IPS-20b (cell line): ENCODE measurements at regions not wholly inside any gene's neighbourhood (a gene's known extent, or its start where the extent isn't known, plus 50 kb on each side); places are given as distances from the start of the nearest gene placed in this dataset.

Experiments used
- H3K27ac ChIP-seq: one replicate; pipeline ENCODE4 v1.5.1; 2013; ENCODE audit warnings: low read length
- H3K27me3 ChIP-seq: 2 replicates; pipeline ENCODE4 v1.6.1; 2013; ENCODE audit warnings: mild to moderate bottlenecking, low read length, inconsistent platforms; ENCODE audit not compliant: insufficient read depth
- H3K36me3 ChIP-seq: 2 replicates; pipeline ENCODE4 v1.6.1; 2013; ENCODE audit warnings: low read depth, mild to moderate bottlenecking, inconsistent platforms, low read length, moderate library complexity; ENCODE audit not compliant: insufficient read depth
- H3K4me1 ChIP-seq: 2 replicates; pipeline ENCODE4 v1.6.1; 2013; ENCODE audit warnings: mild to moderate bottlenecking, control low read depth, inconsistent platforms, low read length, moderate library complexity; ENCODE audit not compliant: insufficient read depth
- H3K4me3 ChIP-seq: 2 replicates; pipeline ENCODE4 v1.5.1; 2013; ENCODE audit warnings: mild to moderate bottlenecking, low read length, inconsistent platforms
- H3K9ac ChIP-seq: 2 replicates; pipeline ENCODE4 v1.6.1; 2013; ENCODE audit warnings: low read depth, mild to moderate bottlenecking, inconsistent platforms, low read length, moderate library complexity
- H3K9me3 ChIP-seq: 2 replicates; pipeline ENCODE4 v1.6.1; 2013; ENCODE audit warnings: mild to moderate bottlenecking, low read depth, low read length, inconsistent platforms; ENCODE audit not compliant: insufficient read depth

DNA sequence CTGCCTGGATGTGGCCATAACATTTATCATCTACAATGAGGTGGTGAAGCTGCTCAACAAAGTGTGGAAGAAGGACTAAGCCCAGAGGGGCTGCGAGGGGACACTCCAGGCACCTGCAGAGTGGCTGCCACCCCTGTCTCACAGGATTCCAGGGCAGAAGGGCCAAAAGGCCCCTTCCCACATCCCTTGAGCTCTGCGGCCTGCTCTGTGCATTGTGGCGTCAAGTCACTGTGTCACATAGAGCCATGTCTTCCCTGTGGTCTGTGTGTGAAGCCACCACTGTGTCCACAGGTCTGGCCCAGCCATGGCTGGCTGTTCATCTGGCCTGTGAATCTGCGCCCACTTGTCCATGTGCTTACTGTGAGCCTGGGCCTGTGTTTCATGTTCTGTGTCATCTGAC lies 1714.6 kb downstream of the TP53TG3F start:
- no peak overlapping the region for H3K9ac ChIP-seq
- no peak overlapping the region for H3K4me3 ChIP-seq
- no peak overlapping the region for H3K27ac ChIP-seq
- peaks cover 72% of the 10 kb centered on the region for H3K9me3 ChIP-seq
- H3K36me3 ChIP-seq = no peaks in the 10 kb centered on the region
- no peaks in the 10 kb centered on the region for H3K4me1 ChIP-seq
- H3K27me3 ChIP-seq = no peaks in the 10 kb centered on the region

- no peak overlapping the region for H3K9ac ChIP-seq
These were observed 1717.0 kb downstream of the TP53TG3F start for GRCh38 chr16:35176449-35176848.

DNA sequence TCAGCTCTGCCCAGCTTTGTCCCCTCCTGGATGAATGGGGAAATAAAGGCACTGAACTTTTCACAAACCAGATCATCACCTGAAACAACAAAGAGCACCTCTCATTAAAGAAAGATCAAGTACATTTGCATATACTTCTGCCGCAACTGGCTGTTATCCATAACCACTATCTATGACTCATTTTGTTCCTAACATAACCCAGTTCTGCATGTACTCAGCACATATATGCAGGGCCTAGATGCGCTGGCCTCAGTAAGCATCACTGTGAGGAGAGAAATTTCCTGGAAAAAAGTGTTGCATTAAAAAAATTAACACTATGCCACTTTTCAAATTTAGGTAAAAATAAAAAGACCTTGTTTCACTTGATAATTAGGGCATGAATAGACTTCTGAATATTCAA lies 1718.4 kb downstream of the TP53TG3F start:
- Histone ChIP-seq H3K4me3 (no peak overlapping the region), H3K27ac (no peak overlapping the region), H3K9me3 (peaks cover 86% of the 10 kb centered on the region), H3K36me3 (no peaks in the 10 kb centered on the region), H3K27me3 (no peaks in the 10 kb centered on the region), H3K9ac (no peak overlapping the region), H3K4me1 (no peaks in the 10 kb centered on the region)

More at GRCh38 chr16:35176449-35176848, 1717.0 kb downstream of the TP53TG3F start:
- no peaks in the 10 kb centered on the region for H3K4me1 ChIP-seq
- no peak overlapping the region for H3K4me3 ChIP-seq
- peaks cover 84% of the 10 kb centered on the region for H3K9me3 ChIP-seq
- no peaks in the 10 kb centered on the region for H3K27me3 ChIP-seq
- no peak overlapping the region for H3K27ac ChIP-seq
- H3K36me3 ChIP-seq = no peaks in the 10 kb centered on the region

DNA sequence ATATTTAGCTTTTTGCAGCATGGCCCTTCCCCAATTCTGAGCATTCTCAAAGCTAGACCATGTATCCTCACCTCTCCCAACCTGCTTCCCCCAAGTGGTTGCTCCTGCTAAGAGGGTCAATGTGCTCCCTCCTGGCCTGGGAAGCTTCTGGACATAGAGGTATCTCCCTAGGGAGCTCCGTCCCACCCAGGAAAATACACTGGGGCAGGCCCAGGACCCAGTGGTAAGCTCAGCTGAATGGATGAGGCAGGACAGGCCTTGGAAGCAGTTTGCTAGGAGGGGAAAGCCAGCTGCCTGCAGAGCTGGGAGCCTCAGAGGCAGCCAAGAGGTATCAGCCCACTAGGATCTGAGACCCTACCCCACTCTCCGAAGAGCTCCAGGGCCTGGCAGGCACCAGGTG lies 1721.6 kb downstream of the TP53TG3F start:
- H3K9ac ChIP-seq = no peak overlapping the region
- peaks cover 91% of the 10 kb centered on the region for H3K9me3 ChIP-seq
- no peak overlapping the region for H3K4me3 ChIP-seq
- no peaks in the 10 kb centered on the region for H3K36me3 ChIP-seq
- no peaks in the 10 kb centered on the region for H3K4me1 ChIP-seq
- no peak overlapping the region for H3K27ac ChIP-seq
- no peaks in the 10 kb centered on the region for H3K27me3 ChIP-seq

GRCh38 chr16:35181422-35182030 lies 1722.1 kb downstream of the TP53TG3F start:
- no peak overlapping the region for H3K4me3 ChIP-seq
- no peaks in the 10 kb centered on the region for H3K4me1 ChIP-seq
- H3K9ac ChIP-seq = no peak overlapping the region
- H3K9me3 ChIP-seq = peaks cover 92% of the 10 kb centered on the region
- H3K27ac ChIP-seq = no peak overlapping the region
- H3K36me3 ChIP-seq = no peaks in the 10 kb centered on the region
- no peaks in the 10 kb centered on the region for H3K27me3 ChIP-seq

DNA sequence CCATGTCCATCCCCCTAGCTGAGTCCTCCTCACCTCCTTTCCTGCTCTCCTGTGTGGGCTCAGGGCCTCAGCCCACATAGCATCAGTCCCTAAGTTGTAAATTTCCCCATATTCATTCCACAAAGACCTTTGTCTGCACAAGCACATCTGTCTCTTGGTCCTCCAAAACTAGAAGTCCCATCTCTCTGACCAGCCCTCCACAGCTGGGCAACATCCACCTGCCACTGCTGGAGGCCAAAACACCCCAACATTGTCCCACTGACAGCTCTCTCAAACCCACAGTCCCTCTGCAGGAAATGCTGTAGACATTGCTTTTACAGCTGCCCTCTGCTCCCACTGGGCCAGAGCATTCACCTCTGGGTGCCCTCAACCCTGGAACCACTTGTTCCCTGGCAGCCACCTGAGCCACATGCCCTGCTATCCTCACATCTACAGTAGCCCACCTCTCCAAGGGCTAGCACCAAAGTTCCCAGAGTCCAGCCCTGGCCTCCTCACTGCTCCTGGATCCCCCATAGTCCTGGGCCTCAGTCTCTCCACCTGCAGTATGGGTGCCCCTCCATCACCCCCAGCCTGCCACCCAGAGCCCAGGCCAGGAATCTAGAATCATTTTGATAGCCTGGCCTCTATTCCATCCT lies 1722.7 kb downstream of the TP53TG3F start:
- H3K27ac ChIP-seq = no peak overlapping the region
- no peaks in the 10 kb centered on the region for H3K27me3 ChIP-seq
- H3K9me3 ChIP-seq = peaks cover 92% of the 10 kb centered on the region
- H3K4me3 ChIP-seq = no peak overlapping the region
- H3K4me1 ChIP-seq = no peaks in the 10 kb centered on the region
- H3K9ac ChIP-seq = no peak overlapping the region
- no peaks in the 10 kb centered on the region for H3K36me3 ChIP-seq

DNA sequence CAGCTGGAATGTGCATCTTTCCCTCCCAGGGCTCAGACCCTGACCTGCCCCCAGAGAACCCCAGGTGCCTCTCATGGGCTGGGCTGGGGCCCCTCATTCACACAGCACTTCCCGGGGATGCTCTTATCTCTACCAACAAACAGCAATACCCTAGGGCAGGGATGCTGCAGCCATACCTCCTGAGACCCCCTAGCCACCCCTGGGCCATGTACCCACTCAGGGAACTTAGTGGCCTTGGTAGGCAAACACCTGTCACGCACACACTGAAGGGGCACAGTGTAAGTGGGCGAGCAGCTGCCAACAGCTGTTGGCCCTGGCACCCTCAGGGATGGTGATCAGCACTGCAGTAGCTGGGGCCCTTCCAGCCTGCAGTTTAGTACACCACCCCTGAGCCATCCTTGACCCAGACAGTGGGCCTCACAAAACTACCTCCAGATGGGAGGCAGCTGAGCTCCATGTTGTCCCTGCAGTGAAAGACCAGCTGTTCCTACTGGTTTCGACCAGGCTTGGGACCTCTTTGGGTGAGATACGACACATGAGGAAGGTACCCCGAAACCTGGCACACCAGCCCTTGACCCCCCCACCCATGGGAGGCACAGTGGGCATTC lies 1723.6 kb downstream of the TP53TG3F start:
- Histone ChIP-seq H3K36me3 (no peaks in the 10 kb centered on the region), H3K9ac (no peak overlapping the region), H3K27me3 (no peaks in the 10 kb centered on the region), H3K27ac (no peak overlapping the region), H3K4me1 (no peaks in the 10 kb centered on the region), H3K4me3 (no peak overlapping the region), H3K9me3 (peaks cover 92% of the 10 kb centered on the region)

- H3K4me3 ChIP-seq = no peak overlapping the region
- no peak overlapping the region for H3K9ac ChIP-seq
- H3K4me1 ChIP-seq = no peaks in the 10 kb centered on the region
- peaks cover 95% of the 10 kb centered on the region for H3K9me3 ChIP-seq
- no peaks in the 10 kb centered on the region for H3K27me3 ChIP-seq
- no peaks in the 10 kb centered on the region for H3K36me3 ChIP-seq
- no peak overlapping the region for H3K27ac ChIP-seq
These were observed 1725.0 kb downstream of the TP53TG3F start for GRCh38 chr16:35184356-35184870.

DNA sequence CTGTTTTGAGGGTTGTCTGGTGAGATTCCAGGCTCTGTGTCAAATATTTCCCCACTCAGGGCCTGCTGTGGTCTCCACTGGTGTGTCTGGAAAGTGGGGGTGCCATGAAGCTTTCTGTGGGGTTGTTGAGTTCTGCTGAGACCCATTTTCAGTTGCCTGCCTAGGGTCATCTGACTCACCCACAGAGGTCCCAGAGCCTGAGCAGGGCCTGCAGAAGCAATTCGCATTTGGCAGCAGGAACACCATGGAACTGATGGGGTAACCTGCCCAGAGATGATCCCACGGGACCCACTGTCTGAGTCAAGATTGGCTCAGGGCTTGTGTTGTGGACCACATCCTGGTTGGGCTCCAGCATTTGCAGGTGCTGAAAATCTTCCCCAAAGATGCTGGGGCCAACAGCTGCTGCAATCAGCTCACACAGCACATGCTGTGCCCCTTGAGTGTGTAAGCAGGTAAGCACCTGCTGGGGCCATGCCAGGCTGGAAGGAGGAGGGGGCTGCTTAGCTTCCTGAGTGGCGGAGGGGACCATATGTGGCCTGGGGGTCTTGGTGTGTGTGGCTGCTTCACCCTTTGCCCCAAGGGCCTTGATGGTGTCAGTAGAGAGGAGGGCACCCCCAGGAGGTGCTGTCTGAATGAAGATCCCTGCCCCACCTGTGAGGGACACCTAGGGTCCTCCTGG lies 1726.1 kb downstream of the TP53TG3F start:
- Histone ChIP-seq H3K27ac (no peak overlapping the region), H3K9ac (no peak overlapping the region), H3K4me1 (no peaks in the 10 kb centered on the region), H3K27me3 (no peaks in the 10 kb centered on the region), H3K9me3 (peaks cover 97% of the 10 kb centered on the region), H3K4me3 (no peak overlapping the region), H3K36me3 (no peaks in the 10 kb centered on the region)

GRCh38 chr16:35186045-35186759 lies 1726.8 kb downstream of the TP53TG3F start:
- Histone ChIP-seq H3K27me3 (no peaks in the 10 kb centered on the region), H3K4me3 (no peak overlapping the region; the same call in 1 of the 2 replicates), H3K27ac (no peak overlapping the region), H3K36me3 (no peaks in the 10 kb centered on the region), H3K9ac (no peak overlapping the region), H3K4me1 (no peaks in the 10 kb centered on the region), H3K9me3 (peaks cover 97% of the 10 kb centered on the region)

GRCh38 chr16:35187665-35188225 lies 1728.3 kb downstream of the TP53TG3F start:
- no peaks in the 10 kb centered on the region for H3K27me3 ChIP-seq
- H3K36me3 ChIP-seq = no peaks in the 10 kb centered on the region
- no peak overlapping the region for H3K9ac ChIP-seq
- no peak overlapping the region for H3K4me3 ChIP-seq
- H3K9me3 ChIP-seq = peaks cover 91% of the 10 kb centered on the region
- H3K27ac ChIP-seq = no peak overlapping the region
- H3K4me1 ChIP-seq = no peaks in the 10 kb centered on the region
